ENCODE measurements at regions not wholly inside any gene's neighbourhood (a gene's known extent, or its start where the extent isn't known, plus 50 kb on each side); places are given as distances from the start of the nearest gene placed in this dataset.

DNA sequence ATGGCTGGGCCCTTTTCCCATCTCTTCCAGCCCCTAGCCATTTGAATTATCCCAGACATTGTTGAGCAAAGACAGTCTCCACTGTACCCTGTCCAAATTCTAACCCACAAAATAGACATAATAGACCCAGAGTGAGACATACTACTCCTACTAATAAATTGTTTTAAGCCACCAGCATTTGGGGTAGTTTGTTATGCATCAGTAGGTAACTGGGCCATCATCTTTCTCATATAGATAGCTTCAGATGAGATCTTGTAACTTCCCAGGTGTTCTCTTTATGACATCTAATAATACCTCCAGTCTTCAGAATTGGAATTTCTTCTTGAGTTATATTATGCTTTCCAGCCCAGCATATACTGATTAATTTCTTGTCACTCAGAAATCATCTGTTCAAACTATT, 117.2 kb upstream of the OTUD4 start:
- Histone ChIP-seq H3K27ac (ENCODE audit: low read depth, low read length) (no peak overlapping the region), H3K4me3 (ENCODE audit: low read length) (no peak overlapping the region), H3K36me3 (ENCODE audit: insufficient read depth, low read length) (no peaks in the 10 kb centered on the region), H3K9ac (ENCODE audit: low read depth, low read length) (no peak overlapping the region), H3K27me3 (ENCODE audit: insufficient read depth, low read length) (no peaks in the 10 kb centered on the region), H3K9me3 (ENCODE audit: insufficient read depth, low read depth, low read length) (no peaks in the 10 kb centered on the region), H3K4me1 (ENCODE audit: insufficient read depth, low read length) (no peaks in the 10 kb centered on the region)

DNA sequence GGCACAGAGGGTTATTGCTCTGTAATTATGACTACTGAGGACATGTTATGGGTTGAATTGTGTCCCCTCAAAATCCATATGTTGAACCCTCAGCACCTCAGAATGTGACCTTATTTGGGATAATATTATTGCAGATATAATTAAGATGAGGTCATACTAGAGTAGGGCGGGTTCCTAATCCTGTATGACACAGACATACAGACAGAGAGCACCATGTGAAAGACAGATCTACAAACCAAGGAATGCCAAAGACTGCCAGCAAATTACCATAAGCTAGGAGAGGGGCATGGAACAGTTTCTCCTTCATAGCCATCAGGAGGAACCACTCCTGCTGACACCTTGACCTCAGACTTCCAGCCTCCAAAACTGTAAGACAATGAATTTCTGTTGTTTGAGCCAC, 115.2 kb upstream of the OTUD4 start:
- H3K4me3 ChIP-seq (ENCODE audit: low read length) = no peak overlapping the region
- H3K4me1 ChIP-seq (ENCODE audit: insufficient read depth, low read length) = no peaks in the 10 kb centered on the region
- no peaks in the 10 kb centered on the region for H3K27me3 ChIP-seq (ENCODE audit: insufficient read depth, low read length)
- H3K9me3 ChIP-seq (ENCODE audit: insufficient read depth, low read depth, low read length) = no peaks in the 10 kb centered on the region
- no peak overlapping the region for H3K27ac ChIP-seq (ENCODE audit: low read depth, low read length)
- no peak overlapping the region for H3K9ac ChIP-seq (ENCODE audit: low read depth, low read length)
- H3K36me3 ChIP-seq (ENCODE audit: insufficient read depth, low read length) = no peaks in the 10 kb centered on the region
- 88% methylated on average over 1 of the region's 1 CpG for WGBS

DNA sequence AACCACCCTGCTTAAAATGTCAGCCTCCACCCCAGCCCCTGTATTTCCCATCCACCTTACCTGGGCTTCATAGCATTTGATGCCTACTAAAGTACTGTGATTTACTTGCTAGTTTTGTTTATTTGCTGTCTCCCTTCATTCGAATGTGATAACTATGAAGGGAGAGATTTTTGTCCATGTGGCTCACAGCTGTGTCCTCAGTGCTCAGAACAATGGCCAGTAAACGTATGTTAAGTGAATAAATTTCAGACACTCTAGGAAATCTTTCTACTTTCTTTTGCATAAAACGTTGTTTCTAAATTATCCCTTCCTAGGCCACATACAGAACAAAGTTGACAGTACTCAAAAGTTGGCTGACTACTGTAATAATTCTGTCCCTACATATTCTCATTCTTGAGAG, 114.7 kb upstream of the OTUD4 start:
- no peaks in the 10 kb centered on the region for H3K36me3 ChIP-seq (ENCODE audit: insufficient read depth, low read length)
- 87% methylated on average over 3 of the region's 3 CpGs for WGBS
- H3K4me3 ChIP-seq (ENCODE audit: low read length) = no peak overlapping the region
- no peaks in the 10 kb centered on the region for H3K9me3 ChIP-seq (ENCODE audit: insufficient read depth, low read depth, low read length)
- H3K9ac ChIP-seq (ENCODE audit: low read depth, low read length) = no peak overlapping the region
- H3K27me3 ChIP-seq (ENCODE audit: insufficient read depth, low read length) = no peaks in the 10 kb centered on the region
- H3K27ac ChIP-seq (ENCODE audit: low read depth, low read length) = no peak overlapping the region
- H3K4me1 ChIP-seq (ENCODE audit: insufficient read depth, low read length) = no peaks in the 10 kb centered on the region

DNA sequence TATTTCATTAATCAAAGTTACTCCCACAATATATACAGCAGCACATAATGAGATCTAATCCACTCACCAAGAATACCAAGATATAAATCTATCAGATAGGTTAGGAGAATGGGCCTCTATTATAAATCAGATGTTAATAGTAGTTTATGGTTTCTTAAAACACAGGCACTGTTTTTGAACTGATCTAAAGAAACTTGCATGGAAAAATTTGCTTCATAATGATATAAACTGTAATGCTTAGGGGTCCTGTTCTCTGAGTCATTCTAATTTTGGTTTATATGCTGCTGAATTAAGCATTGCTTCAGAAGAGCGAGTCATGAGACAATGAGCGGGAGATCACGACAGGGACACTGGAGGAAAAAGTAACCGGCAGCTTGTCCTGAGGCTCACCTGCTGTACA, 113.3 kb upstream of the OTUD4 start:
- Histone ChIP-seq H3K4me1 (ENCODE audit: insufficient read depth, low read length) (no peaks in the 10 kb centered on the region), H3K27me3 (ENCODE audit: insufficient read depth, low read length) (no peaks in the 10 kb centered on the region), H3K9ac (ENCODE audit: low read depth, low read length) (no peak overlapping the region), H3K36me3 (ENCODE audit: insufficient read depth, low read length) (no peaks in the 10 kb centered on the region), H3K4me3 (ENCODE audit: low read length) (no peak overlapping the region), H3K27ac (ENCODE audit: low read depth, low read length) (no peak overlapping the region), H3K9me3 (ENCODE audit: insufficient read depth, low read depth, low read length) (no peaks in the 10 kb centered on the region)
- WGBS = 97% methylated on average over 4 of the region's 4 CpGs

DNA sequence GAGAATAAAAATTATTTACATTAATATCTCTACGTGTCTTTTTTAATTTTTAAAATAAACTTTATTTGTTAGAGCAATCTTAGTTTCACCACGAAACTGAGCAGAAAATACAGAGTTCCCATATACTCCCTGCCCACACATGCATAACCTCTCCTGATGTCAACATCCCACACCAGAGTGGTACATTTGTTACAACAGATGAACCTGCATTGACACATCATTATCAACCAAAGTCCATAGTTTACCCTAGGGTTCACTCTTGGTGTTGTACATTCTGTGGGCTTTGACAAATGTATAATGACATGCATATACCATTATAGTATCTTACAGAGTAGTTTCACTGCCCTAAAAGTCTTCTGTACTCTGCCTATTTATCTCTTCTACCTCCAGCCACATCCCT, 110.6 kb upstream of the OTUD4 start:
- no peaks in the 10 kb centered on the region for H3K4me1 ChIP-seq (ENCODE audit: insufficient read depth, low read length)
- no peaks in the 10 kb centered on the region for H3K27me3 ChIP-seq (ENCODE audit: insufficient read depth, low read length)
- no peaks in the 10 kb centered on the region for H3K36me3 ChIP-seq (ENCODE audit: insufficient read depth, low read length)
- no peak overlapping the region for H3K9ac ChIP-seq (ENCODE audit: low read depth, low read length)
- no peaks in the 10 kb centered on the region for H3K9me3 ChIP-seq (ENCODE audit: insufficient read depth, low read depth, low read length)
- no peak overlapping the region for H3K27ac ChIP-seq (ENCODE audit: low read depth, low read length)
- H3K4me3 ChIP-seq (ENCODE audit: low read length) = no peak overlapping the region
- WGBS = 87% methylated on average over 1 of the region's 2 CpGs

DNA sequence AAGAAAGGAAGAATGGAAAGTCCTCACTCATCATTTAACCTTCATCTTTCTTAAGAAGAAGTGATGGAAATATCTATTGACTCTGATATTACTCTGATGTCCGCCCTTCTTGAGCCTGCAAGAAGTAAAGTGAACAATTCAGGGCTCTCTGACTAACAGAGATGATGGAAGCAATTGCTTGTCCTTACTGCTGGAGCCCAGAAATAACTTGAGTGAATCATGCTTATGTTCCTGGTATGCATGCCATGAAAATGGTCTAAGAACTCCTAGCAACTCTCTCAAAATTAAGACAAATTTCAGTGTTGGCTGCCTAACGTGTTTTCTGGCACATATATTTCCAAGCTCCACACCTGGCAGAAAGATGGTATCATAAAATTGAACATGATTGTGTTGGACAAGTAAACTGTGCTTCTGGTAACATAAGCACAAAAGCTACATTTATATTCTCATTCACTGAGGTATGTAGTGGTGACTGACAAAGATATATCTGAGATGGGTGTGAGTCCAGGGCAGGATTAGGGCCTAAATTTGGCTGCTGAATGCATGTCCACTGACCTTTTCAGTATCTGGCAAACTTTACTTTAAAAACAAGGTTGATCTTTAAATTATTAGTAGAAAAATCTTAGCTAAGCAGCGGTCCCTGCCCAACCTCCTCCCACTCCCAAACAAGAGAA, 109.2 kb upstream of the OTUD4 start:
- H3K27me3 ChIP-seq (ENCODE audit: insufficient read depth, low read length) = no peaks in the 10 kb centered on the region
- no peaks in the 10 kb centered on the region for H3K4me1 ChIP-seq (ENCODE audit: insufficient read depth, low read length)
- 94% methylated on average over 3 of the region's 3 CpGs for WGBS
- no peak overlapping the region for H3K27ac ChIP-seq (ENCODE audit: low read depth, low read length)
- no peaks in the 10 kb centered on the region for H3K36me3 ChIP-seq (ENCODE audit: insufficient read depth, low read length)
- no peaks in the 10 kb centered on the region for H3K9me3 ChIP-seq (ENCODE audit: insufficient read depth, low read depth, low read length)
- no peak overlapping the region for H3K9ac ChIP-seq (ENCODE audit: low read depth, low read length)
- H3K4me3 ChIP-seq (ENCODE audit: low read length) = no peak overlapping the region

DNA sequence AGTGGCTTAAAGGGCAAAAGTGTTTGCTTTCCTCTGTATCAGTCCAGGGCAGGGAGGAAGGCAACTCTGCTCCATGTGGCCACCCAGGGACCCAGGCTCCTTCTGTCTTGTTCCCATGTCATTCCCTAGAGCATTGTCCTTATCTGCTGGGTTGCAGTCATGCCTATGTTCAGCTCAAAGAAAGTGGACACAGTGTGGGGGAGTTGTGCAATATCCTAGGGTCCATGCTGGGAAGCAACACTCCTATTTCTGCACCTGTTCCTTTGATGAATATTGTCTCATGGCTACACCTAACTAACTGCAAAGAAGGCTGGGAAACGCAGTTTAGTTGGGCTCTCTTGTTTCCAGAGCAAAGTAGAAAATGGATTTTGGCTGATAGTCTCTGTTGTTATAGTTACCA, 107.0 kb upstream of the OTUD4 start:
- WGBS = 88% methylated on average over 1 of the region's 1 CpG

DNA sequence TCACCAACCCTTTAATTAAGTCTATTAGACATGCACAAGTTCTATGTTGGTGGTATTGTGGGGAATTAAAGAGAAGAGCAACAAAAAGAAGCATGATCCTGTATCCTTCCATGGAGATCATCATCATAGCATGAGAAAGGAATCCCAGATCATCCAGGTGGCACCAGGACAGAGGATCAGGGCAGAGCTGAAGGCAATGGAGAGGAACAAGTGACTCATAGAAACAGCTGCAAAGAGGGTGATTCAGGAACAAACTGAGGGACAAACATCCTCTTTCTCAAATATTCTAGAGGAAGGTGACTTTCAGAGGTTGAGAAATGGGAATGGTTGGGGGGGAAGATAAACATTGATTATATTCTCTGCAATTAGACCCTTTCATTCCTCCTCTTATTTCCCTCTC, 105.5 kb upstream of the OTUD4 start:
- no peaks in the 10 kb centered on the region for H3K36me3 ChIP-seq (ENCODE audit: insufficient read depth, low read length)
- no peaks in the 10 kb centered on the region for H3K9me3 ChIP-seq (ENCODE audit: insufficient read depth, low read depth, low read length)

More for the DNA sequence above, 107.0 kb upstream of the OTUD4 start:
- no peaks in the 10 kb centered on the region for H3K9me3 ChIP-seq (ENCODE audit: insufficient read depth, low read depth, low read length)
- H3K9ac ChIP-seq (ENCODE audit: low read depth, low read length) = no peak overlapping the region
- H3K36me3 ChIP-seq (ENCODE audit: insufficient read depth, low read length) = no peaks in the 10 kb centered on the region
- H3K27me3 ChIP-seq (ENCODE audit: insufficient read depth, low read length) = no peaks in the 10 kb centered on the region
- H3K27ac ChIP-seq (ENCODE audit: low read depth, low read length) = no peak overlapping the region
- H3K4me1 ChIP-seq (ENCODE audit: insufficient read depth, low read length) = no peaks in the 10 kb centered on the region
- H3K4me3 ChIP-seq (ENCODE audit: low read length) = no peak overlapping the region

DNA sequence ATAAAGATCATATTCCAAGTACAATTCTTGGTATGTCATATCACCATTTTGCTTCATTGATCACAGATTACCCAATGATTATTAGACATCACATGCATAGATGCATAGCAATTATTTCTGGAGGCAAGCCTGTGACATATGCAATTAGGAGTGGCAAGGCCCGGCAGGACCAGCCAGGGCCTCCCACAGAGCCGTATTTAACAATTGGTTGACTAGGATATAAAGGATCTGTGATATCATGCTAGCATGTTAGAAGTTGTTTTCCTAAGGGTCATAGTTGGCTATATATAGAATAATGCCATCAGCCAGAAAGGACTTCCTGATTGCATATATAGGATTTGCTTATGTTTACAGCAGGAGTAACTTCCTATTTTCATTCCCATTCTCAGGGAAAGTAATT, 103.5 kb upstream of the OTUD4 start:
- no peak overlapping the region for H3K4me3 ChIP-seq (ENCODE audit: low read length)
- no peak overlapping the region for H3K9ac ChIP-seq (ENCODE audit: low read depth, low read length)
- no peaks in the 10 kb centered on the region for H3K4me1 ChIP-seq (ENCODE audit: insufficient read depth, low read length)
- no peaks in the 10 kb centered on the region for H3K9me3 ChIP-seq (ENCODE audit: insufficient read depth, low read depth, low read length)
- WGBS = 82% methylated on average over 2 of the region's 2 CpGs
- H3K36me3 ChIP-seq (ENCODE audit: insufficient read depth, low read length) = no peaks in the 10 kb centered on the region
- no peaks in the 10 kb centered on the region for H3K27me3 ChIP-seq (ENCODE audit: insufficient read depth, low read length)
- H3K27ac ChIP-seq (ENCODE audit: low read depth, low read length) = no peak overlapping the region

More for the DNA sequence above, 105.5 kb upstream of the OTUD4 start:
- no peaks in the 10 kb centered on the region for H3K27me3 ChIP-seq (ENCODE audit: insufficient read depth, low read length)
- no peak overlapping the region for H3K9ac ChIP-seq (ENCODE audit: low read depth, low read length)
- H3K4me3 ChIP-seq (ENCODE audit: low read length) = no peak overlapping the region
- H3K27ac ChIP-seq (ENCODE audit: low read depth, low read length) = no peak overlapping the region
- H3K4me1 ChIP-seq (ENCODE audit: insufficient read depth, low read length) = no peaks in the 10 kb centered on the region

DNA sequence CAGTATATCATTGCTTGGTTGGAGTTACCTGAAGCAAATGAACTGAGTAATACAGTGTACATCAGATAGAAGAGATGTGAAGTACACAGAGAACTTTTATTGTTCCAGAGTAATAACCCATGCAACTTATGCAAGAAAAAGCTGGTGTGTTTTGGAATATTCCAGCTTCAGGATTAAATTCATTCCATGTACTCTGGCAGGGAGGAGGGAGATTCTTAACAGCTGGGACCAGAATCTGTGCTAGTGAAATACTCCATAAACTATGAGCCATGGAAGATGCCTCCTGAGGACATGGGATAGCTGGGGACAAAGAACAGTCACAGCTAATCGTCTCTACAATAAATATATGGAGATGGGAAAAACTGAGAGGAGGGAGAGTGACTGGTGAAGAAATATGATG, 101.6 kb upstream of the OTUD4 start:
- H3K27me3 ChIP-seq (ENCODE audit: insufficient read depth, low read length) = no peaks in the 10 kb centered on the region
- 86% methylated on average over 1 of the region's 1 CpG for WGBS
- no peaks in the 10 kb centered on the region for H3K36me3 ChIP-seq (ENCODE audit: insufficient read depth, low read length)
- H3K4me1 ChIP-seq (ENCODE audit: insufficient read depth, low read length) = no peaks in the 10 kb centered on the region
- no peaks in the 10 kb centered on the region for H3K9me3 ChIP-seq (ENCODE audit: insufficient read depth, low read depth, low read length)
- H3K9ac ChIP-seq (ENCODE audit: low read depth, low read length) = no peak overlapping the region
- no peak overlapping the region for H3K4me3 ChIP-seq (ENCODE audit: low read length)
- H3K27ac ChIP-seq (ENCODE audit: low read depth, low read length) = no peak overlapping the region

DNA sequence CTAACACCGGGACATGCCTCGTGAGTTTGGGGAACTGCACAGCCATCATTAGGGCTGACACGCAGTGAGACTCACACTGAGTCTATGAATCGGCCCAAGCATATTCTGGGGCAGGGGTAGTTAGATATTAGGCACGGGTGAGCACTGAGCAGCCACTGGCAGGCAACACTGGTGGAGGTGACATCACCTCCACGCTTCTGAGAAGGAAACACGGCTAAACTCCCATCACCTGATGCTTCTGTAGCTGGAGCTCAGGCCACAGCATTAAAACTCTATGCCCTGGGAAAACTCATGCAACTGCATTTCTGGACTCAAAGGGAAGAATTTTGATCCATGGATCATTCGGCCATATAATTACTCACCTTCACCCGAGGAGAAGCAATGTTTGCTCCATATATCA, 100.8 kb upstream of the OTUD4 start:
- Histone ChIP-seq H3K36me3 (ENCODE audit: insufficient read depth, low read length) (no peaks in the 10 kb centered on the region), H3K4me1 (ENCODE audit: insufficient read depth, low read length) (no peaks in the 10 kb centered on the region), H3K9ac (ENCODE audit: low read depth, low read length) (no peak overlapping the region), H3K9me3 (ENCODE audit: insufficient read depth, low read depth, low read length) (no peaks in the 10 kb centered on the region), H3K27ac (ENCODE audit: low read depth, low read length) (no peak overlapping the region), H3K27me3 (ENCODE audit: insufficient read depth, low read length) (no peaks in the 10 kb centered on the region), H3K4me3 (ENCODE audit: low read length) (no peak overlapping the region)
- WGBS = 91% methylated on average over 9 of the region's 9 CpGs

DNA sequence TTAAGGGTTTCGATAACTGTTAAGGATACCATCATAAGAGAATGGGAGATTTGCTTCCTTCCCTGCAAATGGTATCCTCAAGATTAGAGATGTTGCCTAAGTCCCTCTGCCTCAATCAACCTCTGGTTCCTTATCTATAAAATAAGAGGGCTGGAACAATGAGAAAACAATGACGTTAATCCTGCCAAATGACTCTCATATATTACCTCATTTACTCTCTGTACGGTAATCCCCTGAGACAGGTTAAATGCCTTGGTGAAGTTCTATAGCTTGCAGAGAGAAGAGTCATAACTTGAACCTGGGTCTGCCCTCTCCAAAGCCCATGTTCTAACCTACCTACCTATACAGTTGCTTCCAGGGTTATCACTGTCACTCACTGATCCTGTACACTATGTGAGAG, 100.2 kb upstream of the OTUD4 start:
- Histone ChIP-seq H3K27me3 (ENCODE audit: insufficient read depth, low read length) (no peaks in the 10 kb centered on the region), H3K27ac (ENCODE audit: low read depth, low read length) (no peak overlapping the region), H3K9ac (ENCODE audit: low read depth, low read length) (no peak overlapping the region), H3K9me3 (ENCODE audit: insufficient read depth, low read depth, low read length) (no peaks in the 10 kb centered on the region), H3K4me1 (ENCODE audit: insufficient read depth, low read length) (no peaks in the 10 kb centered on the region), H3K4me3 (ENCODE audit: low read length) (no peak overlapping the region), H3K36me3 (ENCODE audit: insufficient read depth, low read length) (no peaks in the 10 kb centered on the region)
- WGBS = 95% methylated on average over 3 of the region's 3 CpGs

Measured in HUES64 (cell line).